HG03280 (cell line): ENCODE measurements at regions not wholly inside any gene's neighbourhood (a gene's known extent, or its start where the extent isn't known, plus 50 kb on each side); places are given as distances from the start of the nearest gene placed in this dataset.
"Not testable (repeated sequence)": the region's sequence is repeated elsewhere in the genome, so short reads cannot be mapped to it uniquely, and the experiment has no call there.

Experiments used
- ATAC-seq: cut with Tn5 transposase; IDR thresholded peaks from one replicate; pipeline ENCODE4 v1.9.1; 2021; ENCODE audit warnings: mild to moderate bottlenecking, moderate library complexity; ENCODE audit not compliant: unreplicated experiment

- no peak for ATAC-seq
These were observed 602.6 kb downstream of the EPM2A start for GRCh38 chr6:145132709-145133108.

GRCh38 chr6:145135702-145136101, 599.6 kb downstream of the EPM2A start:
- ATAC-seq: no peak

GRCh38 chr6:145137425-145137824, 597.9 kb downstream of the EPM2A start:
- ATAC-seq: no peak

GRCh38 chr6:145138469-145139139, 596.7 kb downstream of the EPM2A start:
- ATAC-seq: no peak

GRCh38 chr6:145139140-145139850, 596.0 kb downstream of the EPM2A start:
- no peak for ATAC-seq

- no peak for ATAC-seq
These were observed 595.4 kb downstream of the EPM2A start for GRCh38 chr6:145139895-145140294.

GRCh38 chr6:145141572-145141971, 593.7 kb downstream of the EPM2A start:
- ATAC-seq: no peak

- ATAC-seq: no peak
These were observed 592.4 kb downstream of the EPM2A start for GRCh38 chr6:145142958-145143357.

- ATAC-seq: no peak
These were observed 591.9 kb downstream of the EPM2A start for GRCh38 chr6:145143379-145143778.

- ATAC-seq: no peak
These were observed 587.8 kb downstream of the EPM2A start for GRCh38 chr6:145147559-145147958.

- peak; percentile 64 for ATAC-seq
These were observed 587.2 kb downstream of the EPM2A start for GRCh38 chr6:145147981-145148749.

GRCh38 chr6:145148776-145149175, 586.5 kb downstream of the EPM2A start:
- ATAC-seq: no peak

GRCh38 chr6:145151624-145152023, 583.7 kb downstream of the EPM2A start:
- ATAC-seq: no peak

GRCh38 chr6:145153495-145153894, 581.8 kb downstream of the EPM2A start:
- ATAC-seq: no peak

- ATAC-seq: no peak
These were observed 579.9 kb downstream of the EPM2A start for GRCh38 chr6:145155411-145155810.

- no peak for ATAC-seq
These were observed 579.2 kb downstream of the EPM2A start for GRCh38 chr6:145155873-145156782.

- ATAC-seq: not testable (repeated sequence)
These were observed 576.7 kb downstream of the EPM2A start for GRCh38 chr6:145158636-145159035.

GRCh38 chr6:145159921-145160320, 575.4 kb downstream of the EPM2A start:
- ATAC-seq: no peak

GRCh38 chr6:145161501-145161900, 573.8 kb downstream of the EPM2A start:
- no peak for ATAC-seq

- no peak for ATAC-seq
These were observed 565.5 kb downstream of the EPM2A start for GRCh38 chr6:145169726-145170224.

- no peak for ATAC-seq
These were observed 559.9 kb downstream of the EPM2A start for GRCh38 chr6:145175470-145175869.
